CD4-positive, alpha-beta memory T cell (primary cell): ENCODE measurements at regions not wholly inside any gene's neighbourhood (a gene's known extent, or its start where the extent isn't known, plus 50 kb on each side); places are given as distances from the start of the nearest gene placed in this dataset.

Experiments used
- CTCF ChIA-PET: fragments of 350-600 bp; sonication (Branson Sonifier 250); formaldehyde crosslinking; loops from one replicate; lab custom pipeline; 2021; ENCODE audit warnings: inconsistent platforms; ENCODE audit not compliant: partially characterized antibody; lab: Charles Lee
- POLR2A ChIA-PET: fragments of 350-600 bp; sonication (Branson Sonifier 250); formaldehyde crosslinking; loops from one replicate; lab custom pipeline; 2021; ENCODE audit not compliant: partially characterized antibody; lab: Charles Lee
- DNase-seq, 5 donors: peaks; one replicate each; pipeline versions ENCODE4 v3.0.0 to v3.0.0-alpha.2; 2020 to 2022; ENCODE audit warnings: mixed read lengths in 1 of 5
- H3K27ac ChIP-seq: one replicate; pipeline ENCODE4 v1.7.0; 2013; ENCODE audit warnings: low read depth, low read length
- H3K27me3 ChIP-seq: 2 replicates; pipeline ENCODE4 v1.7.0; 2013; ENCODE audit warnings: mild to moderate bottlenecking, low read length, moderate library complexity; ENCODE audit not compliant: insufficient read depth
- H3K36me3 ChIP-seq: 2 replicates; pipeline ENCODE4 v1.7.0; 2013; ENCODE audit warnings: mild to moderate bottlenecking, low read length, moderate library complexity; ENCODE audit not compliant: insufficient read depth
- H3K4me1 ChIP-seq: 2 replicates; pipeline ENCODE4 v1.7.0; 2013; ENCODE audit warnings: mild to moderate bottlenecking, low read length, moderate library complexity; ENCODE audit not compliant: insufficient read depth
- H3K4me3 ChIP-seq, 2 donors: one replicate each; pipeline ENCODE4 v1.7.0; 2013; ENCODE audit warnings: low read length in 2 of 2, mild to moderate bottlenecking in 1 of 2
- H3K9me3 ChIP-seq, 2 donors: one replicate each; pipeline ENCODE4 v1.7.0; 2013; ENCODE audit warnings: low read length in 2 of 2, control low read depth in 1 of 2; ENCODE audit not compliant: control insufficient read depth in 1 of 2
- H3K27ac Mint-ChIP-seq, 7 donors: one replicate each; pipeline ENCODE4 v1.8.0; 2020 to 2021; ENCODE audit warnings: mixed read lengths in 7 of 7, mild to moderate bottlenecking in 6 of 7, inconsistent platforms in 3 of 7, moderate library complexity in 3 of 7
- H3K27me3 Mint-ChIP-seq, 2 donors: one replicate each; pipeline ENCODE4 v1.8.0; 2020 to 2021; ENCODE audit warnings: mixed read lengths in 2 of 2
- H3K36me3 Mint-ChIP-seq, 2 donors: one replicate each; pipeline ENCODE4 v1.8.0; 2020 to 2021; ENCODE audit warnings: mixed read lengths in 2 of 2, inconsistent platforms in 1 of 2, mild to moderate bottlenecking in 1 of 2
- H3K4me1 Mint-ChIP-seq, 4 donors: one replicate each; pipeline ENCODE4 v1.8.0; 2020 to 2021; ENCODE audit warnings: mixed read lengths in 4 of 4, mild to moderate bottlenecking in 1 of 4
- H3K4me3 Mint-ChIP-seq, 8 donors: one replicate each; pipeline ENCODE4 v1.8.0; 2020 to 2021; ENCODE audit warnings: mixed read lengths in 8 of 8, mild to moderate bottlenecking in 7 of 8, moderate library complexity in 6 of 8, inconsistent platforms in 3 of 8
- H3K9me3 Mint-ChIP-seq, 8 donors: one replicate each; pipeline ENCODE4 v1.8.0; 2020 to 2021; ENCODE audit warnings: mixed read lengths in 8 of 8, mild to moderate bottlenecking in 5 of 8, inconsistent platforms in 3 of 8, moderate library complexity in 1 of 8
- intact Hi-C: fragments of 100-400 bp; cut with micrococcal nuclease; formaldehyde crosslinking; loops from one replicate; pipeline ENCODE4 v1.15.1; 2023

DNA sequence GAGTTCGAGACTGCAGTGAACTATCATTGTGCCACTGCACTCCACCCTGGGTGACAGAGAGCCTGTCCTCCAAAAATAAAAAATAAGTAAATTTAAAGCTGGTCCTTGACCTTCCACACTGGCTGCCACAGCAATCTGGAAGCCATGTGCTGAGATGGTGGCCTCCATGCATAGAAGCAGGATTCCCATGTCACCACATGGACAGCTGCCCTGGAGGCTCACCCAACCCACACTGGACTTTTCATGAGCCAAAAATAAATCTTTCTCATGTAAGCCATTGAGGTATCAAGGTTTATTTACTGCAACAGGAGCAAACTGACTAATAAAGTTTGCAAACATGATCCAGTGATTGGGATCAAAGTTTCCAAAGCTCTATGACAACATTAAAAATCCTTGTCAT is 88.5 kb downstream of the SETD4 start:
- ChIA-PET CTCF (no interaction called here), POLR2A (no interaction called here)
- H3K27ac ChIP-seq = no peak overlapping the region
- no peaks in the 10 kb centered on the region for H3K36me3 Mint-ChIP-seq
- DNase-seq = no peak
- no peak overlapping the region for H3K27ac Mint-ChIP-seq
- H3K4me3 ChIP-seq = no peak overlapping the region
- H3K27me3 ChIP-seq = no peaks in the 10 kb centered on the region
- H3K4me1 Mint-ChIP-seq = no peaks in the 10 kb centered on the region
- H3K9me3 ChIP-seq = no peaks in the 10 kb centered on the region
- peaks cover 11 to 15% of the 10 kb centered on the region in 2 donors for H3K27me3 Mint-ChIP-seq
- H3K4me1 ChIP-seq = no peaks in the 10 kb centered on the region
- H3K4me3 Mint-ChIP-seq = no peak overlapping the region
- H3K9me3 Mint-ChIP-seq = peaks cover 0 to 2% (median 0%) of the 10 kb centered on the region in 8 donors
- intact Hi-C loops = no loop called here
- H3K36me3 ChIP-seq = no peaks in the 10 kb centered on the region

DNA sequence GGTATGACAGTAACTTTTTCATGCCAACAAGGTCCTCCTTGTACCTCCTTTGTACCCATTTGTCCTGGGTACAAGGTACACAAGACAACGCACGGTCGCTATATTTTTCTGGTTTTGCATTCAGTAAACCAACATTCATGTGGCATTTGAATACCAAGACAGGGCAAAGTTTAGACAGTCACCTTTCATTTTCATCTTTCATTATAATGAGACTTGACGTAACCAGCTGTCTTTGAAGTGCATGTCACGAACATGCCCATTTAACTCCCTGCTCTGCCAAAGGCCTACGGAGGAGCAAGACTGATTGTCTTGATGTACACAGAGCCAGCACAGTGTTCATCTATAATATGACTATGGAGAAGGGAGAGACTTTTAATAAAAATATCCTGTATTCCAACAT is 91.0 kb downstream of the SETD4 start:
- Histone ChIP-seq H3K9me3 (no peaks in the 10 kb centered on the region), H3K36me3 (no peaks in the 10 kb centered on the region), H3K4me3 (no peak overlapping the region), H3K27me3 (no peaks in the 10 kb centered on the region), H3K4me1 (no peaks in the 10 kb centered on the region), H3K27ac (no peak overlapping the region)
- intact Hi-C loops = no loop called here
- Mint-ChIP-seq H3K27me3 (peaks cover 5 to 13% of the 10 kb centered on the region in 2 donors), H3K9me3 (no peaks in the 10 kb centered on the region), H3K4me3 (no peak overlapping the region), H3K36me3 (no peaks in the 10 kb centered on the region), H3K4me1 (no peaks in the 10 kb centered on the region), H3K27ac (no peak overlapping the region)
- POLR2A ChIA-PET = no interaction called here
- no peak for DNase-seq
- CTCF ChIA-PET = no interaction called here

DNA sequence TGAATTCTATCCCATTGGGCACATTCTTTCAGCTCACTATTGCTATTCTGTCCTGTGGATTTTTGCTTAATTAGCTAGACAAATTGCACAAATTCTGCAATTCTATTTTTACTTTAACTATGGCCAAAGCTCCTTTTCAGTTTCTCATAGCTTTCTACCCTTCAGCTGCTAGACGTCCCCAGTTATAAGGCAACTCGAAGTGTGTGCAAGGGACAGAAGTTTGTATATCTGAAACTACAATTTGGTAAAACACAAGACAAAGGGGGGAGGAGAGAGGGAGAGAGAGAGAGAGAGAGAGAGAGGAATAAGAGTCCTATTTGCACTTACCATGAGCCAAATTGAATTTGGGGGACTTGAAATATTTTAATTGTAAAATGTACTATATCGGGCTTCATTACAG is 91.8 kb downstream of the SETD4 start:
- Histone ChIP-seq H3K27ac (no peak overlapping the region), H3K4me1 (no peaks in the 10 kb centered on the region), H3K27me3 (no peaks in the 10 kb centered on the region), H3K9me3 (no peaks in the 10 kb centered on the region), H3K36me3 (no peaks in the 10 kb centered on the region), H3K4me3 (no peak overlapping the region)
- CTCF ChIA-PET = interaction anchor here (0.8 kb wide), 1 partner anchor 59 kb away, joined by 4 read pairs; no protein-coding TSS in a partner anchor
- H3K4me3 Mint-ChIP-seq = no peak overlapping the region
- intact Hi-C loops = no loop called here
- DNase-seq = no peak
- no peaks in the 10 kb centered on the region for H3K9me3 Mint-ChIP-seq
- no peaks in the 10 kb centered on the region for H3K36me3 Mint-ChIP-seq
- POLR2A ChIA-PET = no interaction called here
- no peak overlapping the region for H3K27ac Mint-ChIP-seq
- H3K4me1 Mint-ChIP-seq = no peaks in the 10 kb centered on the region
- H3K27me3 Mint-ChIP-seq = peaks cover 3 to 16% of the 10 kb centered on the region in 2 donors

DNA sequence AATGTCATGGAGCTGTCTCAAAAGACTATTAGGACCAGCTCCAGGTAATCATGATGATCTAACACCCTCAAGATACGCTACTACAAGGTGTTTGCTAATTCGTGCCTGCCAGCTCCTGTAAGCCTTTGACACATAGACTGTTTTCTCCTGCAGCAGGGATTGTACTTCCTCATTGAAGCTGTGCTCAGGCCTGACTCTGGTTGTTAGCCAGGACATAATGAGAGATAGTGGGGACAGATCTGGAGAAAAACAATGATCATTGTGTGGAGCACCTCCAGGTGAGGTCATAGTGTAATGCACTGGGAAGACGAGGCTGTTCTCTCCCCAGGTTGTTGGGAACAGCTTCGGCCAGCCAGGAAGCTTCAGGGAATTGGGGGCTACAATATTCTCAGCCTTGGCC is 94.6 kb downstream of the SETD4 start:
- ChIA-PET POLR2A (no interaction called here), CTCF (interaction anchor here (1.1 kb wide), 1 partner anchor 9 kb away, joined by 3 read pairs; no protein-coding TSS in a partner anchor)
- Mint-ChIP-seq H3K36me3 (no peaks in the 10 kb centered on the region), H3K27me3 (peaks cover 2 to 17% of the 10 kb centered on the region in 2 donors), H3K4me1 (no peaks in the 10 kb centered on the region), H3K9me3 (no peaks in the 10 kb centered on the region), H3K4me3 (no peak overlapping the region), H3K27ac (no peak overlapping the region)
- H3K4me3 ChIP-seq = no peak overlapping the region
- no peaks in the 10 kb centered on the region for H3K9me3 ChIP-seq
- H3K27me3 ChIP-seq = no peaks in the 10 kb centered on the region
- H3K4me1 ChIP-seq = no peaks in the 10 kb centered on the region
- H3K27ac ChIP-seq = no peak overlapping the region
- intact Hi-C loops = no loop called here
- no peak for DNase-seq
- no peaks in the 10 kb centered on the region for H3K36me3 ChIP-seq

DNA sequence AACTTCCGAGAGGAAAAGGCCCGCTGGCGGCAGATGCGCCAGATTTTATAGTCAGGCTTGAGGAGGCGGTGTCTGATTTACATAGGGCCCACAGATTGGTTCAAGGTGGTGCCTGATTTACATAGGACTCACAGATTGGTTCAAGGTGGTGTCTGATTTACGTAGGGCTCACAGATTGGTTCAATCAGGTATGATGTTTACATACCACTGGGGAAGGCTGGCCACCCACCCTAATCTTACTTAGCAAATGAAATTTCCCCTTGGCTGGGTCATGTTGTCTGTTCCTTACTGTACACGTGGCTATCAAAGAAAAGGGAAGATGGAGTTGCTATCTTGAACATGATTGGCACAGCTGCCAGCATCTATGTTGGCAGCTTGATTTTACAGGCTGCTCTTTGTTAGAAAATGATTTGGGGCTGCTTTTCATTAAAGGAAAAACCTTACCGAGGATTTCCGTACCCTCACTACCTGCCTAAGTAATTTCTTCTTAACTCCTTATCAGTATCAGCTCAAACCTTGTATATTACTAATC is 96.3 kb downstream of the SETD4 start:
- no peak overlapping the region for H3K27ac Mint-ChIP-seq
- CTCF ChIA-PET = no interaction called here
- intact Hi-C loops = no loop called here

DNA sequence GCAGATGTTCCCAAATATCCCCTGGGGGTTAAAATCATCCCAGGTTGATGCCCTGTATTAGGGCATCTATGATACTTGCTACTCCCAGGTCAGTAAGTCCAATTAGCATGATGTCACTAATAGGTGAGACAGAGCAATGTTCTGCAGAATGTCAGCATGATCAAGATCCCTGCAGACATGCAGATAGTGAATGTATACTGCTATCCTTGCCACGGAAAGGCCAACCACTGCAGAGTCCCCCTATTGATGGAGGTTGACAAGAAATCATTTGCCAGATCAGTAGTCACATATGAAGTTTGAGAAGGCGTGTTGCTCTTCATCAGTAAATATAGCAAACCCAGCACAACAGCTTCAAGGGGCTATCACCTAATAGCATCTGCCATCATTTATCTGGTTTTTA is 97.4 kb downstream of the SETD4 start:
- POLR2A ChIA-PET = no interaction called here
- no peaks in the 10 kb centered on the region for H3K36me3 Mint-ChIP-seq
- H3K27ac ChIP-seq = no peak overlapping the region
- no peaks in the 10 kb centered on the region for H3K27me3 ChIP-seq
- H3K9me3 Mint-ChIP-seq = peaks cover 0 to 2% (median 0%) of the 10 kb centered on the region in 8 donors
- H3K4me3 Mint-ChIP-seq = no peak overlapping the region
- intact Hi-C loops = no loop called here
- no peak overlapping the region for H3K27ac Mint-ChIP-seq
- H3K4me1 Mint-ChIP-seq = peaks cover 0 to 2% (median 0%) of the 10 kb centered on the region in 4 donors
- peaks cover 6 to 17% of the 10 kb centered on the region in 2 donors for H3K27me3 Mint-ChIP-seq
- CTCF ChIA-PET = no interaction called here
- no peak overlapping the region for H3K4me3 ChIP-seq
- no peaks in the 10 kb centered on the region for H3K4me1 ChIP-seq
- H3K36me3 ChIP-seq = no peaks in the 10 kb centered on the region
- no peaks in the 10 kb centered on the region for H3K9me3 ChIP-seq
- no peak for DNase-seq

More for the DNA sequence above, 96.3 kb downstream of the SETD4 start:
- H3K27me3 ChIP-seq = no peaks in the 10 kb centered on the region
- no peaks in the 10 kb centered on the region for H3K9me3 ChIP-seq
- no peaks in the 10 kb centered on the region for H3K4me1 ChIP-seq
- H3K4me3 Mint-ChIP-seq = no peak overlapping the region
- no peaks in the 10 kb centered on the region for H3K9me3 Mint-ChIP-seq
- DNase-seq = no peak
- peaks cover 5 to 17% of the 10 kb centered on the region in 2 donors for H3K27me3 Mint-ChIP-seq
- H3K36me3 Mint-ChIP-seq = no peaks in the 10 kb centered on the region
- H3K36me3 ChIP-seq = no peaks in the 10 kb centered on the region
- POLR2A ChIA-PET = no interaction called here
- peaks cover 0 to 2% (median 0%) of the 10 kb centered on the region in 4 donors for H3K4me1 Mint-ChIP-seq
- no peak overlapping the region for H3K27ac ChIP-seq
- no peak overlapping the region for H3K4me3 ChIP-seq

DNA sequence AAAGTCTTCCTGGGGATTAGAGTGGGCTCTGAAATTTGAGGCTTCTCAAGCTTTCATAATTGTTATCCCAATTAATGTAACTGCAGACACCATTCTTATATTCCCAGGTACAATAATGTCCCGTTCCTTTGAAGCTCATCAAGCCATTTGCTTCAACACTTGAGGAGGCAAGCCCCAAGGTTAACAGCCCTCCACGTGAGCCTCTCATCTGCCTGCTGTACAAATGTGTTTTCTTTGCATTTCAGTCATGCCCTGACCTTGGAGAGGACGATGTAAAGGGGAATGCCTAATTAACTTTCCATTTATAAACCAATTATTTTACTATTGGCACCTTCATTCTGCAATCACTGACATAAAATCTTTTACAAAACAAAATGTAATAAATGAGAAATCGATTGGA is 106.3 kb downstream of the SETD4 start:
- Histone ChIP-seq H3K36me3 (no peaks in the 10 kb centered on the region), H3K9me3 (no peaks in the 10 kb centered on the region), H3K27me3 (no peaks in the 10 kb centered on the region), H3K4me3 (no peak overlapping the region), H3K4me1 (no peaks in the 10 kb centered on the region), H3K27ac (no peak overlapping the region)
- no peak for DNase-seq
- no peak overlapping the region for H3K27ac Mint-ChIP-seq
- no peaks in the 10 kb centered on the region for H3K36me3 Mint-ChIP-seq
- peaks cover 7 to 9% of the 10 kb centered on the region in 2 donors for H3K27me3 Mint-ChIP-seq
- intact Hi-C loops = no loop called here
- peaks cover 0 to 3% (median 0%) of the 10 kb centered on the region in 8 donors for H3K9me3 Mint-ChIP-seq
- H3K4me1 Mint-ChIP-seq = no peaks in the 10 kb centered on the region
- ChIA-PET CTCF (interaction anchor here (0.7 kb wide), 1 partner anchor 106 kb away, joined by 5 read pairs; no protein-coding TSS in a partner anchor), POLR2A (no interaction called here)
- H3K4me3 Mint-ChIP-seq = no peak overlapping the region
